IPS-NIHi11 (cell line): ENCODE measurements at regions not wholly inside any gene's neighbourhood (a gene's known extent, or its start where the extent isn't known, plus 50 kb on each side); places are given as distances from the start of the nearest gene placed in this dataset.
"Not testable (repeated sequence)": the region's sequence is repeated elsewhere in the genome, so short reads cannot be mapped to it uniquely, and the experiment has no call there.

ENCODE experiments used
- DNase-seq: peaks from one replicate; pipeline ENCODE4 v3.0.0; 2012; ENCODE audit warnings: mixed read lengths, low spot score

GRCh38 chr10:71912431-71912830 lies 51.8 kb upstream of the CHST3 start:
- peak; percentile 42 for DNase-seq

GRCh38 chr10:71911296-71911953 lies 52.8 kb upstream of the CHST3 start:
- DNase-seq: no peak

- no peak for DNase-seq
Observed at GRCh38 chr10:71909399-71910083, 54.7 kb upstream of the CHST3 start.

- DNase-seq: no peak
Observed at GRCh38 chr10:71908998-71909397, 55.2 kb upstream of the CHST3 start.

GRCh38 chr10:71905164-71905563 lies 54.1 kb upstream of the PSAP start:
- no peak for DNase-seq

GRCh38 chr10:71903636-71904250 lies 52.7 kb upstream of the PSAP start:
- not testable (repeated sequence) for DNase-seq

GRCh38 chr10:71902351-71902750 lies 51.3 kb upstream of the PSAP start:
- no peak for DNase-seq
